ENCODE measurements at regions not wholly inside any gene's neighbourhood (a gene's known extent, or its start where the extent isn't known, plus 50 kb on each side); places are given as distances from the start of the nearest gene placed in this dataset.

- CTCF ChIA-PET, result interaction anchor here (0.8 to 2.6 kb wide), 5 partner anchors 8 to 947 kb away, joined by 3 to 19 read pairs (median 4); no protein-coding TSS in a partner anchor
- no peak overlapping the region for H3K4me3 ChIP-seq (ENCODE audit: low read depth, low read length)
- no peak for DNase-seq (ENCODE audit: low read depth, low spot score)
- no peak for TF ChIP-seq CTCF (IDR thresholded peaks at IDR 0.05; ENCODE audit: insufficient read depth, low read length, missing control alignments)
- POLR2A ChIA-PET, result no interaction called here
Observed at GRCh38 chr3:137097386-137097785, 139.6 kb downstream of the IL20RB start.

GRCh38 chr3:137097852-137098251 is 140.1 kb downstream of the IL20RB start:
- TF ChIP-seq CTCF (IDR thresholded peaks at IDR 0.05; ENCODE audit: insufficient read depth, low read length, missing control alignments), result no peak
- ChIA-PET POLR2A (no interaction called here), CTCF (interaction anchor here (1.7 to 2.6 kb wide), 2 partner anchors 8 to 873 kb away, joined by 4 to 19 read pairs; no protein-coding TSS in a partner anchor)
- no peak overlapping the region for H3K4me3 ChIP-seq (ENCODE audit: low read depth, low read length)
- DNase-seq (ENCODE audit: low read depth, low spot score), result no peak

GRCh38 chr3:137099364-137100219 is 141.8 kb downstream of the IL20RB start:
- no peak for DNase-seq (ENCODE audit: low read depth, low spot score)
- H3K4me3 ChIP-seq (ENCODE audit: low read depth, low read length), result no peak overlapping the region
- TF ChIP-seq CTCF (IDR thresholded peaks at IDR 0.05; ENCODE audit: insufficient read depth, low read length, missing control alignments), result no peak
- ChIA-PET POLR2A (no interaction called here), CTCF (interaction anchor here (0.9 to 3.3 kb wide), 3 partner anchors 10 to 954 kb away, joined by 3 to 24 read pairs (median 7); no protein-coding TSS in a partner anchor)

- ChIA-PET CTCF (interaction anchor here (1.0 to 3.3 kb wide), 3 partner anchors 10 to 952 kb away, joined by 3 to 24 read pairs (median 3); no protein-coding TSS in a partner anchor), POLR2A (no interaction called here)
- TF ChIP-seq CTCF (IDR thresholded peaks at IDR 0.05; ENCODE audit: insufficient read depth, low read length, missing control alignments), result no peak
- H3K4me3 ChIP-seq (ENCODE audit: low read depth, low read length), result no peak overlapping the region
- no peak for DNase-seq (ENCODE audit: low read depth, low spot score)
Observed at GRCh38 chr3:137100326-137100725, 142.5 kb downstream of the IL20RB start.

- no peak overlapping the region for H3K4me3 ChIP-seq (ENCODE audit: low read depth, low read length)
- ChIA-PET POLR2A (no interaction called here), CTCF (interaction anchor here (1.0 to 7.7 kb wide), 3 partner anchors 21 to 949 kb away, joined by 3 to 92 read pairs (median 10); no protein-coding TSS in a partner anchor)
- TF ChIP-seq CTCF (IDR thresholded peaks at IDR 0.05; ENCODE audit: insufficient read depth, low read length, missing control alignments), result no peak
- DNase-seq (ENCODE audit: low read depth, low spot score), result no peak
Observed at GRCh38 chr3:137103739-137104138, 146.0 kb downstream of the IL20RB start.

- ChIA-PET CTCF (interaction anchor here (0.6 to 7.7 kb wide), 24 partner anchors 9 to 947 kb away, joined by 3 to 92 read pairs (median 4); no protein-coding TSS in a partner anchor), POLR2A (no interaction called here)
- DNase-seq (ENCODE audit: low read depth, low spot score), result no peak
- TF ChIP-seq CTCF (IDR thresholded peaks at IDR 0.05; ENCODE audit: insufficient read depth, low read length, missing control alignments), result peak; percentile 40
- H3K4me3 ChIP-seq (ENCODE audit: low read depth, low read length), result no peak overlapping the region
Observed at GRCh38 chr3:137105277-137105977, 147.6 kb downstream of the IL20RB start.
